ENCODE measurements at regions not wholly inside any gene's neighbourhood (a gene's known extent, or its start where the extent isn't known, plus 50 kb on each side); places are given as distances from the start of the nearest gene placed in this dataset.

GRCh38 chr1:96569288-96569687, 152.3 kb upstream of the PTBP2 start:
- TF ChIP-seq FOXP2 (optimal IDR thresholded peaks at IDR 0.05; ENCODE audit: control extremely low read depth, extremely low read length, insufficient read depth) (no peak), EZH2 (IDR thresholded peaks at IDR 0.05) (no peak), POLR2AphosphoS5 (IDR thresholded peaks at IDR 0.05; ENCODE audit: borderline replicate concordance, low read depth, low read length) (no peak)

Data from SK-N-MC (cell line).